Upper lobe of left lung (tissue), 4 donors: ENCODE measurements at regions not wholly inside any gene's neighbourhood (a gene's known extent, or its start where the extent isn't known, plus 50 kb on each side); places are given as distances from the start of the nearest gene placed in this dataset.

ENCODE experiments used
- CTCF ChIP-seq, 6 experiments: fragments of 450-650 bp in 4 of 6; fragments of 200-600 bp in 2 of 6; sonication (generic) in 2 of 6; IDR thresholded peaks; one replicate each; pipeline ENCODE4 v1.5.1; 2016 to 2019; ENCODE audit warnings: antibody characterized with exemption in 6 of 6
- POLR2A ChIP-seq, 4 donors: fragments of 450-650 bp; IDR thresholded peaks; one replicate each; pipeline ENCODE4 v1.5.1; 2016 to 2017; ENCODE audit warnings: antibody characterized with exemption in 4 of 4, mild to moderate bottlenecking in 2 of 4

GRCh38 chr14:55911776-55912175 lies 206.4 kb upstream of the PELI2 start:
- TF ChIP-seq CTCF (IDR thresholded peaks at IDR 0.05) (no peak), POLR2A (IDR thresholded peaks at IDR 0.05) (no peak)
